GM10248 (cell line): ENCODE measurements at regions not wholly inside any gene's neighbourhood (a gene's known extent, or its start where the extent isn't known, plus 50 kb on each side); places are given as distances from the start of the nearest gene placed in this dataset.

ENCODE experiments used
- CTCF ChIA-PET: fragments of 300-600 bp; sonication (Branson Sonifier 250); formaldehyde crosslinking; extraction: SDS; loops from one replicate; lab custom pipeline; 2021; ENCODE audit warnings: antibody characterized with exemption; lab: Yijun Ruan, JAX
- POLR2A ChIA-PET: fragments of 350-650 bp; sonication (Branson Sonifier 250); formaldehyde crosslinking; extraction: SDS; loops from one replicate; lab custom pipeline; 2020; ENCODE audit warnings: antibody characterized with exemption; lab: Yijun Ruan, JAX
- DNase-seq: peaks from one replicate; pipeline ENCODE4 v3.0.0; 2012; ENCODE audit errors: extremely low spot score
- TF ChIP-seq, protein P1 (sequence below): IDR thresholded peaks from 2 replicates; pipeline ENCODE4 v1.5.1; 2012; ENCODE audit warnings: mild to moderate bottlenecking, low read depth; ENCODE audit errors: extremely low read depth, missing control alignments, control extremely low read depth

- DNase-seq, result no peak
- ChIA-PET POLR2A (no interaction called here), CTCF (interaction anchor here (1.6 kb wide), 1 partner anchor 18 kb away, joined by 3 read pairs; no protein-coding TSS in a partner anchor)
- TF ChIP-seq, protein P1, sequence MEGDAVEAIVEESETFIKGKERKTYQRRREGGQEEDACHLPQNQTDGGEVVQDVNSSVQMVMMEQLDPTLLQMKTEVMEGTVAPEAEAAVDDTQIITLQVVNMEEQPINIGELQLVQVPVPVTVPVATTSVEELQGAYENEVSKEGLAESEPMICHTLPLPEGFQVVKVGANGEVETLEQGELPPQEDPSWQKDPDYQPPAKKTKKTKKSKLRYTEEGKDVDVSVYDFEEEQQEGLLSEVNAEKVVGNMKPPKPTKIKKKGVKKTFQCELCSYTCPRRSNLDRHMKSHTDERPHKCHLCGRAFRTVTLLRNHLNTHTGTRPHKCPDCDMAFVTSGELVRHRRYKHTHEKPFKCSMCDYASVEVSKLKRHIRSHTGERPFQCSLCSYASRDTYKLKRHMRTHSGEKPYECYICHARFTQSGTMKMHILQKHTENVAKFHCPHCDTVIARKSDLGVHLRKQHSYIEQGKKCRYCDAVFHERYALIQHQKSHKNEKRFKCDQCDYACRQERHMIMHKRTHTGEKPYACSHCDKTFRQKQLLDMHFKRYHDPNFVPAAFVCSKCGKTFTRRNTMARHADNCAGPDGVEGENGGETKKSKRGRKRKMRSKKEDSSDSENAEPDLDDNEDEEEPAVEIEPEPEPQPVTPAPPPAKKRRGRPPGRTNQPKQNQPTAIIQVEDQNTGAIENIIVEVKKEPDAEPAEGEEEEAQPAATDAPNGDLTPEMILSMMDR, result no peak
Observed at GRCh38 chr11:109302591-109303334, 119.2 kb upstream of the C11orf87 start.

DNA sequence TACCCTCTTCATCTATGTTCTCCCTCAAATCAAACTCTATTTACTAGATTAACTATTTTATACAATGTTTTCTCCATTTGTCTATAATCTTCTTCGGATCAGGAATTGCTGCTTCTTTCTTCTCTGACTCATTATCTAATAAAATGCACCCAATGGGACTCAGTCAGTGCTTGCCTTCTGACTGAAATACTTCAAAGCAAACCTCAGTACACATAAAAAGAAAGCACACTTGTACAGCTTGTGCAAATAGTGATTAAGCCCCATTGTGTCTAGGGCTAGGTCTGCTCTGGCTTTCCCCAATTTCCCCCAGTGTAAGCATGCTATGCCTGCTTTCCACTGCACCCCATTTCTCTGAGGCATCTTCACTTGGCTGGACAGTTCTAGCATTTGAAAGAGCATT is 118.6 kb upstream of the C11orf87 start:
- no peak for DNase-seq
- ChIA-PET POLR2A (no interaction called here), CTCF (interaction anchor here (1.6 kb wide), 1 partner anchor 17 kb away, joined by 3 read pairs; no protein-coding TSS in a partner anchor)
- TF ChIP-seq, protein P1, result no peak

- no peak for DNase-seq
- TF ChIP-seq, protein P1, result no peak
- CTCF ChIA-PET, result no interaction called here
- POLR2A ChIA-PET, result no interaction called here
Observed at GRCh38 chr11:109304159-109304558, 117.8 kb upstream of the C11orf87 start.

GRCh38 chr11:109305009-109305408 is 117.0 kb upstream of the C11orf87 start:
- DNase-seq, result no peak
- TF ChIP-seq, protein P1, result no peak
- ChIA-PET CTCF (no interaction called here), POLR2A (no interaction called here)

- ChIA-PET POLR2A (no interaction called here), CTCF (no interaction called here)
- TF ChIP-seq, protein P1, result no peak
- DNase-seq, result no peak
Observed at GRCh38 chr11:109306322-109306721, 115.7 kb upstream of the C11orf87 start.

DNA sequence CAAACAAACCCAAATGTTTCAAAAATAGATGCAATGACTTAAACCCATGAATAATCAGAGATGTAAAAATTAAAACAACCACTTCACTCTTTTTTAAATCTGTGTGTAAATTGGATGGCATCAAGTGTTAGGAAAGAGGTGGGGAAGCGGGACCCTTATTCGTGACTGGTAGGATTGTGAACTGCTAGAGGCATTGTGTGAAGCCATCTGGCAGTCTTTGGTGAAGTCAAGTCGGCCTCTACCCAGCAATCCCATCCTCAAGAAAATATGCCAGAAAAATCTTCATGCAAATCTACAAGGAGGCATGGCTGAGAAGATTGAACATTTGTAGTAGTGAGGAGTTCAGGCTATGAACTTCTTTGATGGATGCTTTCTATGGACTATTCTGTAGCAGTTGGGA is 114.6 kb upstream of the C11orf87 start:
- ChIA-PET CTCF (no interaction called here), POLR2A (no interaction called here)
- TF ChIP-seq, protein P1, result no peak
- no peak for DNase-seq
